MM.1S (cell line): ENCODE measurements at regions not wholly inside any gene's neighbourhood (a gene's known extent, or its start where the extent isn't known, plus 50 kb on each side); places are given as distances from the start of the nearest gene placed in this dataset.

ENCODE experiments used
- CTCF ChIP-seq: fragments of 300-600 bp; sonication (generic); IDR thresholded peaks from 2 replicates; pipeline ENCODE4 v1.5.1; 2016; ENCODE audit warnings: antibody characterized with exemption, low read length, mixed read lengths
- EZH2 ChIP-seq: fragments of 300-600 bp; sonication (generic); optimal IDR thresholded peaks from 2 replicates; pipeline ENCODE3; 2017; ENCODE audit warnings: low read depth, mild to moderate bottlenecking, antibody characterized with exemption, low read length, mixed read lengths
- EZH2phosphoT487 ChIP-seq: fragments of 300-600 bp; sonication (generic); IDR thresholded peaks from 2 replicates; pipeline ENCODE4 v1.6.1; 2018; ENCODE audit warnings: antibody characterized with exemption, low read length

DNA sequence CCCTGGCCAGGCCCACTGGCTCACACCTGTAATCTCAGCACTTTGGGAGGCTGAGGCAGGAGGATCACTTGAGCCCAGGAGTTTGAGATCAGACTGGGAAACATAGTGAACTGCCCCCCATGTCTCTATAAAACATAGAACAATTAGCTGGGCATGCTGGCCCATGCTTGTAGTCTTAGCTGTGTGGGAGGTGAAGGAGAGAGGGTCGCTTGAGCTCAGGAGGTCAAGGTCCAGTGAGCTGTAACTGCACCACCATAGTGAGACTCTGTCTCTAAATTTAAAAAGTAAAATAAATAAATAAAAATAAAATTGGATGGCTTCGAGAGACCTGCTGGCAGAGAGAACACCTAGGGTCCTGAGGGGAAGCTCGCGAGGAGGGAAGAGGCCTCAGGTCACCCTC, 69.9 kb upstream of the PARD3 start:
- TF ChIP-seq CTCF (no peak), EZH2 (no peak), EZH2phosphoT487 (no peak)
